HG03342 (cell line): ENCODE measurements at regions not wholly inside any gene's neighbourhood (a gene's known extent, or its start where the extent isn't known, plus 50 kb on each side); places are given as distances from the start of the nearest gene placed in this dataset.

ENCODE experiments used
- ATAC-seq: cut with Tn5 transposase; IDR thresholded peaks from one replicate; pipeline ENCODE4 v1.9.1; 2021; ENCODE audit warnings: mild to moderate bottlenecking, moderate library complexity; ENCODE audit not compliant: unreplicated experiment

GRCh38 chr6:112697265-112697664, 350.1 kb downstream of the RFPL4B start:
- ATAC-seq: no peak

DNA sequence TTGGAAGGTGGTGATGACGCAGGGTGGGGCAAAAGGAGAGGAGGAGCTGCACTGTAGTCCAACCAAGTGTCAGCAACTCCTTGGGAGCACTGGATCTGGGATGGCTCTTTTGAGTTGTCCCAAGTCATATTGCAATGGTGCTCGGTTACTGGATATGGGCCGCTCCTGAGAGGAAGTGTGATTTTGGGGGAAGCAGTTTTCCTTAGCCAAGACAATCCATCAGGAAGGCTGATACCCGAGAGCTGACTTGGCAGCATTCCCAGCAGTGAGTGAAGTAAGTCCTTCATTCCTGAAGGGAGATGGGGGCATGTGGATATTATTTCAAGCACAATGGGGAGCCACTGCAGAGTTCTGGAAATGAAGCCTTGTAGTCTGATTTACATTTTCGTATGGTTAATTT, 354.1 kb downstream of the RFPL4B start:
- ATAC-seq: no peak

GRCh38 chr6:112710710-112711109, 363.6 kb downstream of the RFPL4B start:
- ATAC-seq: no peak

DNA sequence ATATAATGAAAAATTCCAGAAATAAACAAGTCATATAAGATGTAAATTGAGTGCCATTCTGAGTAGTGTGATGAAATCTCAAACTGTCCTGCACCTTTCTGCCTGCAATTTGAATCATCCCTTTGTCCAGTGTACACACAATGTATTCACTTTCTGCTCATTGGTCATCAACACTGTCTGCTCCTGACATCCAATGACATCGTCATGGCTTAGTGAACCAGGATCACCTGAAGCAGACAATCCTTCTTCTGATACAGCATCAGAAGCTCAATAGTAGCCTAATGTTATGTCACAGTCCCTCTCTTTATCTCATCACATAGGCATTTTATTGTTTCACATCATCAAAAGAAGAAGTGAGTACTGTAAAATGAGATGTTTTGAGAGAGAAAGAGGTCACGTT, 366.3 kb downstream of the RFPL4B start:
- no peak for ATAC-seq

DNA sequence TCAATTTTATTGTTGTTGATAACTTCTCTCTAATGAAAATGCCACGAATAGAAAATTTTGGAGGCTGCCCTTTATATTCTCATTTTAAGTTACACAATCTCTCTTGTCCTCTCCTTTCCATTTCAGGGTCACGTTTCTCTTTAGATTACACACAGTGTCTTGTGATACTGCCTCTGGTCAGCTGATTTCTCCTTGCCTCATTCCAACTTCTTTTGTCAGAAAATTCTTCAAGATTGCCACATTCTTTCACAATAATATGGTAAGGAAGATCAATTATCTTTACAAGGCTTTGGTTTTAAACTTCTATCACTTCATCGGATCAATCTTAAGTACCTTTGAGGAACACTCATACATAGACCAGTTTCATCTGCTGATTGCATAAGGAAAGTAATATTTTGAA, 370.3 kb downstream of the RFPL4B start:
- ATAC-seq: no peak

- ATAC-seq: no peak
These were observed 370.7 kb downstream of the RFPL4B start for GRCh38 chr6:112717856-112718255.

GRCh38 chr6:112725541-112726085, 378.5 kb downstream of the RFPL4B start:
- ATAC-seq: no peak

DNA sequence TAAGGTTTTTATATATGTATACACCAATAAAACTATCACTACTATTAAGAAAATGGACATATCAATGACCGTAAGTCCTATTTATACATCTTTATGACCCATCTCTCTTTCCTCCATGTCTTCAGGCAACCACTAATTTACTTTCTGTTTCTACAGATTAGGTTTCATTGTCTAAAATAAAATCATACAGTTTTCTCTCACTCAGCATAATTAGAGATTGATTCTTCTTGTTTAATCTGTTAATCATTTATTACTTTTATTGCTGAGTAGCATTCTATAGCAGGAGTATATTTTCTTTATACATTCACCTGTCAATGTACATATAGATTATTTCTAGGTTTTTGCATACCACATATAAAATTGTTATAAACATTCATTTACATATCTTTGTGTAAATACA, 388.0 kb downstream of the RFPL4B start:
- no peak for ATAC-seq

- ATAC-seq: no peak
These were observed 392.6 kb downstream of the RFPL4B start for GRCh38 chr6:112739766-112740165.

DNA sequence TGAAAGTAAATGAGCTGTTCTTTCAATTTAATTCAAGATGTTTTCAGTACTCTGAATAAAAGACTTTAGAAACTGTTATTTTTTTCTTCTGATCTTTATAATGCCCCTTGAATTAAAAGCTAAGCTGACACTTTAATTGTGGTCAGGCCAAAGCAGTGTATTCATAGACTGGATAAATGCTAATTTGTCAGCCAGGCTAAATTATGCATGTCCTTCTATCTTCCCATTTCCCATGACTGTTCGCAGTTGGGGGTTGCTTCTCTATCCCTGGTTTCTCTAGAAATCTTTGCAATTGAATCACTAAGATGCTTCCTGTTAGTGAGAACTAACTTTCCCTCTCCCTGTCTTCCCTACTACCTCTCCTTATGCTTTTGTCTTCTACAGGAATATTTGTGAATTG, 396.2 kb downstream of the RFPL4B start:
- no peak for ATAC-seq

GRCh38 chr6:112744827-112745226, 397.7 kb downstream of the RFPL4B start:
- ATAC-seq: no peak

DNA sequence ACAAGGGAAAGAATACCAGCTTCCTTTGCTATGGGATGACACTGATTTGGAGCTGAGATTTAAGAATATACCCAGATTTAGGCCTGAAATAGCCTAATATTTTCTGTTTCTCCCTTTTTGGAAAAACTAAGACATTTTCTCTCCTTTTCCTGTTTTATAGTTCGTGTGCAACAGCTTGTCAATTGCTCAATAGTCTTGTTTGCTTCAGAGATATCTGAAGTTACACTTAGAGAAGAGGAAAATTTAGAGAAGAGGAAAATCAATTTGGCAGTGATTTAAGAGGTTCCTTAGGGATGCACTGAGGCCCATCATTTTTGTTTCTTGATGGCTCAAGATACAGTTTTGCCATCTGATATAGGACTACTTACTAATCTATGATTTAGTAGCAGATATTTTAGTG, 398.6 kb downstream of the RFPL4B start:
- ATAC-seq: no peak

- ATAC-seq: no peak
These were observed 402.5 kb downstream of the RFPL4B start for GRCh38 chr6:112749673-112750072.

GRCh38 chr6:112752305-112752704, 405.2 kb downstream of the RFPL4B start:
- no peak for ATAC-seq

DNA sequence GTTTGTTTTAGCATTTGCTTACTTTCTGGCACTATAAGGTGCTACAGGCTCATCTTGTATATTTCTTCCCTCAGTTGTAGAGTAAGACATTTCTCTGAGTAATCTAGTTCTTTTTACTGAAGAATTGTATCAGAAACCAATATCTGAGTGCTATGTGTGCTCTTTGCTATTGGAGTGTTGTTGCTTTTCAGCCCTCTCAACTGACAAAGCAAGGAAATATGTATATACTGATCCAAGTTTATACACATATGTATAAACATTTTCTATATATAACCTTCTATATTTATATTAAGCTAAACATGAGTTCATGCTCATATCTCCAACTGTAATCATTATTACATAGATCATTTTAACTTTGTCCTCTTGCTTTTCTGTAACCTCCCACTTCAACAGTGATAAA, 405.7 kb downstream of the RFPL4B start:
- no peak for ATAC-seq

DNA sequence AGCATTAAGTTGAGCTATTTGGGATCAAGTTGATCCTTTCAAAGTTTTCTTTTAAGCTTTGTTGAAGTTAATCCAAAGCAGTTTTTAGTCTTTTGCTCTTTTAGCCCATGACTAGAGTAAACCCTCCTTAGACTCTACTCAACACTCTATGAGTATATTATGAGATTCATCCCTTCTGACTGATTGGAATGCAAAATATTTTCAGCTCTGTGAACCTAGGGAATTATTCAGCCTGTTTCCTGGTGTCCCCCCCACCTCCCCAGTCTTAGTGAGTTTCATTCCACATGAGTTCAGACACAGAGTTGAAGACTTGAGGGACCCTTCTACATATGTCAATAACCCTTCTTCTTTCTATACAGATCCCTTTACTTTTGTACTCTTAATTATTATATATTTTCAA, 413.7 kb downstream of the RFPL4B start:
- ATAC-seq: no peak

- ATAC-seq: no peak
These were observed 414.6 kb downstream of the RFPL4B start for GRCh38 chr6:112761740-112762139.

- ATAC-seq: no peak
These were observed 417.2 kb downstream of the RFPL4B start for GRCh38 chr6:112764377-112764776.

DNA sequence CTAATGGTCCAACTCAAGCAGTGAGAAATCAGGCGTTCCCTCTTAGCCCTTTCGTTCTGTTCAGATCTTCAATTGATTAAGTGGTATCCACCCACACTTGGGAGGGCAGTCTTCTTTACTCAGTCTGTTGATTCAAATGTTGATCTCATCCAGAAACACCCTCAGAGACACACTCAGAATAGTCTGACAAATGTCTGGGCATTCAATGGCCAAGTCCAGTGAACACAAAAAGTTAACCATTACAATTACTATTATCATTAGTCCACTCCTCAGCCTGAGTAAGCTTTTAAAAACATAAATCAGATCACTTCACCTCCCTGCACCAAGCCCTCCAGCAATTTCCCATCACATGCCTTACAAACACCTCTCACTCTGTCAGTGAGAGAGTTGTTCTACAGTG, 423.2 kb downstream of the RFPL4B start:
- ATAC-seq: no peak

DNA sequence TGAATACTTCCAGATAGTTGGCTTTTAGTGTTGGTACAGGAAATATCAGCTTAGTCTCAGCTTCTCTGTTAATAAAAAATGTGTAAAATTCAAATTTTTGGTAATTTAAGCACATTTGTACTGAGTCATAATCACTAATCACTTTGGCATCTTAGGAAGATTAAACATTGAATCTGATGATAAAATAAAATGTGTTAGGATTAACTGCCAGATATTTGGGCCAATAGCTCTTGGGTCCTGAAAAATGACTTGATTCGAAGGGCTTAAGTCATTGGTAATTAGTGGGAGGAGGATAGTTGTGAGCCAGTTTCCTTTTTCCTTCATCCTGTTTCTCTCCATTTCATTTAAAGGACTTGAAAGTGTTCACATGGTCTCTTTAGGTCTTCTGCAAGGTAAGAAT, 426.1 kb downstream of the RFPL4B start:
- ATAC-seq: no peak

DNA sequence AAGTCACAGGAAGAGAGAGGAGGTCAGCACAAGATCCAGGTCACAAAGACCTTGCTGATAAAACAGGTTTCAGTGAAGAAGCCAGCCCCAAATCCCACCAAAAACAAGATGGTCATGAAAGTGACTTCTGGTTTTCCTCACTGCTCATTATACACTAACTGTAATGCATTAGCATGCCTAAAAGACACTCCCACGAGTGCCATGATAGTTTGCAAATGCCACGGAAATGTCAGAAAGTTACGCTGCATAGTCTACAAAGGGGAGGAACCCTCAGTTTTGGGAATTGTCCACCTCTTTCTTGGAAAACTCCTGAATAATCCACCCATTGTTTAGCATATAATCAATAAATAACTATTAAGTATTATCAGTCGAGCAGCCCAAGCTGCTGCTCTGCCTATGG, 427.2 kb downstream of the RFPL4B start:
- ATAC-seq: no peak

GRCh38 chr6:112780498-112781096, 433.5 kb downstream of the RFPL4B start:
- peak; percentile 91 for ATAC-seq

DNA sequence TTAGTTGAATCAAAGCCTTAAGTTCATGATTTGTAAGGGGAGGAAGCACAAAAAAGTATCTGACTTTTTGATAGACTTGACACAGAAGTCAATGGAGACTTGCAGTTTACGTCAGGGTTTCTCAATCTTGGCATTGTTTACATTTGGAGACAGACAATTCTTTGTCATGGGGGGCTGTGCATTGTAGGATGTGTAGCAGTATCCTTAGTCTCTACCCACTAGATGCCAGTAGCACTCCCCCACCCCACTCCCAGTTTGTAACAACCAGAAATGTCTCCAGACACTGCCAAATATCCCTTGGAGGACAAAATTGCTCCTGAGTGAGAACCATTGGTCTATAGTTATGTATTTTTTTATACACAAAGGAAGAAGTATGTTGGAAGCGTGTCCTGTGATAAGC, 434.1 kb downstream of the RFPL4B start:
- ATAC-seq: no peak
